ENCODE measurements at regions not wholly inside any gene's neighbourhood (a gene's known extent, or its start where the extent isn't known, plus 50 kb on each side); places are given as distances from the start of the nearest gene placed in this dataset.

DNA sequence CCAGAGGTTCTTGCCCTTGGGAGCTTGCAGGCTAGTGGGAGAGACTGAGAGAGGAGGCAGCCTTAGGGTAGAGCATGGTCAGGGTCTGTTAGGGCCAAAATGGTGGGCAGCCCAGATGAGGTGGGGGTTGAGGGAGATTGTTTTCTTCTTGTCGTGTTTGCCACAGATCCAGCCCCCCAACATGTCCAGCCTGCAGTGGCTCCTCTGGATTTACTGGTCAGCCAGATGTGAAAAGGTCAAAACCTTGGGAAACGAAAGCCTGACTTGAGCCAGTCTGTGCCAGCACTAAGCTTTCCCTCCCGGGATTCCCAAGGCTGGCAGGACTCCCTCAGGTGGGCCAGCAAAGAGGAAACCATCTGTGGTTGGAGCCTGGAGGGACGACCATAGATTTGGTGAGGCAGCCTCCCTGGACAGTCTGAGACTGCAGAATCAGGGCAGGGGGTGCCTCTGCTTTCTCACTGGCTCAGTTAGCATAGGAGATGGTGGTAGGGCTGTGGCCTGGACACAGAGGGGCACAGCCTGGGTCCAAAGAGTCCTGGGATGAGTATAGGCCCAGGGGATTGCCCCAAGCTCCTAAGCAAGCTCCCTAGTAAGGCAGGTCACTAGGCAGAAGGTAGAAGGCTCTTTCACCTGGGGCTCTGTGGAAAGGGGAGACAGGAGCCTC lies 51.2 kb upstream of the PRR23C start:
- TF ChIP-seq POLR2A (IDR thresholded peaks at IDR 0.05) = no peak
- TF ChIP-seq, protein P1, sequence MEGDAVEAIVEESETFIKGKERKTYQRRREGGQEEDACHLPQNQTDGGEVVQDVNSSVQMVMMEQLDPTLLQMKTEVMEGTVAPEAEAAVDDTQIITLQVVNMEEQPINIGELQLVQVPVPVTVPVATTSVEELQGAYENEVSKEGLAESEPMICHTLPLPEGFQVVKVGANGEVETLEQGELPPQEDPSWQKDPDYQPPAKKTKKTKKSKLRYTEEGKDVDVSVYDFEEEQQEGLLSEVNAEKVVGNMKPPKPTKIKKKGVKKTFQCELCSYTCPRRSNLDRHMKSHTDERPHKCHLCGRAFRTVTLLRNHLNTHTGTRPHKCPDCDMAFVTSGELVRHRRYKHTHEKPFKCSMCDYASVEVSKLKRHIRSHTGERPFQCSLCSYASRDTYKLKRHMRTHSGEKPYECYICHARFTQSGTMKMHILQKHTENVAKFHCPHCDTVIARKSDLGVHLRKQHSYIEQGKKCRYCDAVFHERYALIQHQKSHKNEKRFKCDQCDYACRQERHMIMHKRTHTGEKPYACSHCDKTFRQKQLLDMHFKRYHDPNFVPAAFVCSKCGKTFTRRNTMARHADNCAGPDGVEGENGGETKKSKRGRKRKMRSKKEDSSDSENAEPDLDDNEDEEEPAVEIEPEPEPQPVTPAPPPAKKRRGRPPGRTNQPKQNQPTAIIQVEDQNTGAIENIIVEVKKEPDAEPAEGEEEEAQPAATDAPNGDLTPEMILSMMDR (IDR thresholded peaks at IDR 0.05) = no peak
